H1 (cell line): ENCODE measurements at regions not wholly inside any gene's neighbourhood (a gene's known extent, or its start where the extent isn't known, plus 50 kb on each side); places are given as distances from the start of the nearest gene placed in this dataset.

Source experiments
- CTCF ChIA-PET: fragments of 300-600 bp; sonication (Branson Sonifier 250); formaldehyde crosslinking; loops from one replicate; lab custom pipeline; 2021; ENCODE audit not compliant: partially characterized antibody; lab: Charles Lee
- POLR2A ChIA-PET: fragments of 300-600 bp; sonication (Branson Sonifier 250); formaldehyde crosslinking; loops from one replicate; lab custom pipeline; 2021; ENCODE audit warnings: inconsistent platforms; ENCODE audit not compliant: partially characterized antibody; lab: Charles Lee
- DNase-seq, 2 experiments: peaks; one replicate each; pipeline versions ENCODE4 v3.0.0 to v3.0.0-alpha.2; 2010 to 2022; ENCODE audit warnings: low spot score in 2 of 2, low read depth in 1 of 2, mixed read lengths in 1 of 2
- FAIRE-seq: peaks from 2 replicates; lab custom pipeline; 2011; peaks lifted over from hg19 to GRCh38; lab: Jason Lieb, UNC
- H2AFZ ChIP-seq: 2 replicates; pipeline ENCODE4 v1.8.1; 2012; ENCODE audit warnings: low read length, inconsistent platforms
- H2AK5ac ChIP-seq: 2 replicates; pipeline ENCODE4 v1.6.1; 2013; ENCODE audit warnings: low read depth, low read length
- H2BK120ac ChIP-seq: replicated peaks from 2 replicates; pipeline ENCODE3; 2013; ENCODE audit warnings: low read depth, low read length, inconsistent platforms
- H2BK12ac ChIP-seq: 2 replicates; pipeline ENCODE4 v1.6.1; 2013; ENCODE audit warnings: low read depth, low read length
- H2BK15ac ChIP-seq: 2 replicates; pipeline ENCODE4 v1.6.1; 2013; ENCODE audit warnings: low read length
- H2BK20ac ChIP-seq: 2 replicates; pipeline ENCODE4 v1.6.1; 2013; ENCODE audit warnings: low read length
- H2BK5ac ChIP-seq: 2 replicates; pipeline ENCODE4 v1.6.1; 2013; ENCODE audit warnings: low read depth, low read length
- H3K14ac ChIP-seq: 2 replicates; pipeline ENCODE4 v1.6.1; 2013; ENCODE audit warnings: inconsistent platforms; ENCODE audit not compliant: insufficient read length
- H3K18ac ChIP-seq: 2 replicates; pipeline ENCODE4 v1.6.1; 2013; ENCODE audit warnings: low read length; ENCODE audit errors: extremely low read depth
- H3K23ac ChIP-seq: 2 replicates; pipeline ENCODE4 v1.6.1; 2013; ENCODE audit warnings: inconsistent platforms; ENCODE audit not compliant: insufficient read length
- H3K23me2 ChIP-seq: 2 replicates; pipeline ENCODE4 v1.6.1; 2013; ENCODE audit warnings: low read depth, low read length
- H3K27ac ChIP-seq: 2 replicates; pipeline ENCODE4 v1.6.1; 2011; ENCODE audit warnings: low read depth, low read length, inconsistent platforms
- H3K27me3 ChIP-seq, 4 experiments: replicated peaks in 1 of 4; 1 replicate in 1 of 4; 2 replicates in 3 of 4; pipeline versions ENCODE4 v1.6.1 to v1.8.1; 2011 to 2013; ENCODE audit warnings: low read length in 3 of 4, mild to moderate bottlenecking in 3 of 4, inconsistent platforms in 2 of 4, mixed read lengths in 2 of 4, moderate library complexity in 1 of 4; ENCODE audit not compliant: control insufficient read depth in 3 of 4, insufficient read depth in 3 of 4; ENCODE audit errors: extremely low read depth in 1 of 4
- H3K36me3 ChIP-seq, 4 experiments: 2 replicates each; pipeline versions ENCODE4 v1.6.1 to v1.8.1; 2011 to 2013; ENCODE audit warnings: mild to moderate bottlenecking in 4 of 4, low read length in 3 of 4, moderate library complexity in 2 of 4, control low read depth in 1 of 4, inconsistent platforms in 1 of 4; ENCODE audit not compliant: insufficient read depth in 4 of 4, control insufficient read depth in 2 of 4
- H3K4ac ChIP-seq: replicated peaks from 2 replicates; pipeline ENCODE3; 2013; ENCODE audit warnings: low read length, low read depth, mixed read lengths, inconsistent platforms; ENCODE audit not compliant: insufficient read length
- H3K4me1 ChIP-seq, 4 experiments: replicated peaks in 1 of 4; 1 replicate in 1 of 4; 2 replicates in 3 of 4; pipeline versions ENCODE4 v1.6.1 to v1.8.1; 2011 to 2013; ENCODE audit warnings: low read length in 3 of 4, inconsistent platforms in 2 of 4, mixed read lengths in 1 of 4; ENCODE audit not compliant: insufficient read depth in 4 of 4, control insufficient read depth in 3 of 4
- H3K4me2 ChIP-seq, 2 experiments: 2 replicates each; pipeline versions ENCODE4 v1.6.1 to v1.8.1; 2011 to 2013; ENCODE audit warnings: low read depth in 2 of 2, low read length in 2 of 2, control low read depth in 1 of 2, inconsistent platforms in 1 of 2, mild to moderate bottlenecking in 1 of 2; ENCODE audit not compliant: insufficient read depth in 1 of 2
- H3K4me3 ChIP-seq, 4 experiments: fragments of 200-600, 300-600 bp in 1 of 4; sonication (generic), shearing (Covaris generic), sonication (Bioruptor Twin) in 1 of 4; 2 replicates each; pipeline versions ENCODE4 v1.5.1 to v1.8.1; 2011 to 2016; ENCODE audit warnings: low read length in 4 of 4, low read depth in 3 of 4, control low read depth in 2 of 4, inconsistent platforms in 2 of 4, mild to moderate bottlenecking in 2 of 4, mixed read lengths in 1 of 4, moderate library complexity in 1 of 4; ENCODE audit not compliant: insufficient read depth in 2 of 4; ENCODE audit errors: extremely low read depth in 1 of 4
- H3K56ac ChIP-seq: replicated peaks from 2 replicates; pipeline ENCODE3; 2013; ENCODE audit warnings: low read depth, mild to moderate bottlenecking, mixed read lengths, low read length, inconsistent platforms; ENCODE audit not compliant: insufficient read length
- H3K79me1 ChIP-seq: 2 replicates; pipeline ENCODE4 v1.6.1; 2013; ENCODE audit warnings: low read depth, low read length, control low read depth
- H3K79me2 ChIP-seq, 2 experiments: 2 replicates each; pipeline versions ENCODE4 v1.6.1 to v1.8.1; 2012 to 2013; ENCODE audit warnings: low read length in 2 of 2, mild to moderate bottlenecking in 2 of 2, inconsistent platforms in 1 of 2; ENCODE audit not compliant: insufficient read depth in 2 of 2, control insufficient read depth in 1 of 2
- H3K9ac ChIP-seq, 4 experiments: replicated peaks in 1 of 4; 1 replicate in 1 of 4; 2 replicates in 3 of 4; pipeline versions ENCODE4 v1.6.1 to v1.8.1; 2011 to 2013; ENCODE audit warnings: low read depth in 3 of 4, low read length in 3 of 4, control low read depth in 2 of 4, mild to moderate bottlenecking in 2 of 4, moderate library complexity in 2 of 4, inconsistent platforms in 1 of 4; ENCODE audit errors: extremely low read depth in 1 of 4
- H3K9me3 ChIP-seq, 2 experiments: 2 replicates each; pipeline versions ENCODE4 v1.6.1 to v1.8.1; 2012 to 2013; ENCODE audit warnings: mild to moderate bottlenecking in 2 of 2, moderate library complexity in 2 of 2, control low read depth in 1 of 2, inconsistent platforms in 1 of 2, low read depth in 1 of 2, low read length in 1 of 2, mixed read lengths in 1 of 2; ENCODE audit not compliant: insufficient read depth in 2 of 2
- H4K20me1 ChIP-seq, 2 experiments: replicated peaks in 1 of 2; 2 replicates each; pipeline versions ENCODE3 to v1.8.1; 2011 to 2013; ENCODE audit warnings: inconsistent platforms in 2 of 2, low read length in 2 of 2, mild to moderate bottlenecking in 1 of 2; ENCODE audit not compliant: insufficient read depth in 2 of 2, control insufficient read depth in 1 of 2
- H4K5ac ChIP-seq: 2 replicates; pipeline ENCODE4 v1.6.1; 2013; ENCODE audit warnings: low read length, low read depth, mixed read lengths, inconsistent platforms; ENCODE audit not compliant: insufficient read length
- H4K8ac ChIP-seq: 2 replicates; pipeline ENCODE4 v1.8.0; 2013; ENCODE audit warnings: mild to moderate bottlenecking, moderate library complexity, low read length, inconsistent platforms; ENCODE audit not compliant: insufficient read depth; ENCODE audit errors: extremely low read depth
- H4K91ac ChIP-seq: replicated peaks from 2 replicates; pipeline ENCODE3; 2013; ENCODE audit warnings: low read length, mixed read lengths, inconsistent platforms; ENCODE audit not compliant: insufficient read length
- CBX8 ChIP-seq: fragments of 300-800, 300-1000 bp; sonication (generic); IDR thresholded peaks from 2 replicates; pipeline ENCODE4 v1.7.1; 2016; ENCODE audit warnings: low read depth, low read length, borderline replicate concordance
- WGBS, 2 experiments: shearing (Covaris generic) in 1 of 2; methylation state at CpG; one replicate each; pipeline versions ENCODE4 v1.1.6 to v1.1.7; 2013 to 2015; ENCODE audit warnings: low lambda C conversion rate in 2 of 2, mixed read lengths in 2 of 2, inconsistent platforms in 1 of 2, low coverage in 1 of 2, missing lambda C conversion rate in 1 of 2; ENCODE audit not compliant: insufficient replicate concordance in 2 of 2, insufficient coverage in 1 of 2, insufficient read length in 1 of 2; ENCODE audit errors: extremely low coverage in 1 of 2, missing lambda C conversion rate in 1 of 2; 5-methylcytosine and 5-hydroxymethylcytosine counted together

- DNase-seq (no peak), FAIRE-seq (no peak)
- H4K8ac ChIP-seq, result no peak overlapping the region
- no peak overlapping the region for H3K14ac ChIP-seq
- H2AK5ac ChIP-seq, result no peak overlapping the region
- 0 out of 2 replicates have a peak overlapping the region, but pooled peaks have one; percentile 52 for H2BK20ac ChIP-seq
- peaks cover 10 to 20% (median 14%) of the 10 kb centered on the region in 4 experiments for H3K4me1 ChIP-seq
- H3K27ac ChIP-seq, result no peak overlapping the region
- H4K20me1 ChIP-seq, result no peaks in the 10 kb centered on the region
- H3K4me2 ChIP-seq, result no peak overlapping the region
- no peaks in the 10 kb centered on the region for H3K27me3 ChIP-seq
- no peaks in the 10 kb centered on the region for H3K79me1 ChIP-seq
- no peak overlapping the region for H2BK12ac ChIP-seq
- peak overlapping the region; percentile 0; the same call in 1 of the 2 replicates for H3K18ac ChIP-seq
- no peaks in the 10 kb centered on the region for H3K36me3 ChIP-seq
- ChIA-PET CTCF (interaction anchor here (0.7 to 6.0 kb wide), 25 partner anchors 9 to 283 kb away, joined by 3 to 34 read pairs (median 4); no protein-coding TSS in a partner anchor), POLR2A (interaction anchor here (0.9 to 1.9 kb wide), 2 partner anchors 26 to 86 kb away, joined by 3 to 4 read pairs; no protein-coding TSS in a partner anchor)
- H3K23me2 ChIP-seq, result no peaks in the 10 kb centered on the region; the same call in 1 of the 2 replicates
- no peak overlapping the region for H3K4me3 ChIP-seq
- no peak overlapping the region for H3K4ac ChIP-seq
- H3K9ac ChIP-seq, result no peak overlapping the region
- no peak overlapping the region for H4K91ac ChIP-seq
- H3K79me2 ChIP-seq, result no peaks in the 10 kb centered on the region
- 0 out of 2 replicates have a peak overlapping the region, but pooled peaks have one; percentile 95 for H2AFZ ChIP-seq
- no peak overlapping the region for H3K23ac ChIP-seq
- no peak overlapping the region for H4K5ac ChIP-seq
- H2BK5ac ChIP-seq, result no peak overlapping the region
- WGBS, 2 experiments, result 96% methylated on average over 6 of the region's 8 CpGs; no CpG with 5 or more reads in 1 of the 2 experiments
- no peaks in the 10 kb centered on the region for H3K9me3 ChIP-seq
- H2BK120ac ChIP-seq, result no peak overlapping the region
- H2BK15ac ChIP-seq, result 0 out of 2 replicates have a peak overlapping the region, but pooled peaks have one; percentile 10
- H3K56ac ChIP-seq, result no peak overlapping the region
- TF ChIP-seq CBX8, result no peak
Measured at GRCh38 chr2:47264686-47265085, 88.4 kb upstream of the CALM2 start.
